HCT116 (cell line): ENCODE measurements at regions not wholly inside any gene's neighbourhood (a gene's known extent, or its start where the extent isn't known, plus 50 kb on each side); places are given as distances from the start of the nearest gene placed in this dataset.

Experiments
- CBX3 ChIP-seq: IDR thresholded peaks from 2 replicates; pipeline ENCODE4 v1.6.1; 2012; ENCODE audit warnings: low read depth
- CTCF ChIP-seq, 3 experiments: fragments of 200-600 bp in 1 of 3; sonication (generic) in 1 of 3; IDR thresholded peaks in 2 of 3; conservative IDR thresholded peaks in 1 of 3; 2 replicates each; pipeline ENCODE4 v1.5.1; 2012 to 2017; ENCODE audit warnings: low read depth in 2 of 3, low read length in 2 of 3, antibody characterized with exemption in 1 of 3, borderline replicate concordance in 1 of 3, control low read depth in 1 of 3, mild to moderate bottlenecking in 1 of 3, mixed read lengths in 1 of 3, mixed run types in 1 of 3, moderate library complexity in 1 of 3; ENCODE audit not compliant: insufficient read depth in 1 of 3
- MAX ChIP-seq: IDR thresholded peaks from 2 replicates; pipeline ENCODE4 v1.6.1; 2012
- POLR2A ChIP-seq: IDR thresholded peaks from 2 replicates; pipeline ENCODE4 v1.7.0; 2011; ENCODE audit warnings: borderline replicate concordance; ENCODE audit not compliant: insufficient read depth, insufficient read length; ENCODE audit errors: extremely low read depth
- POLR2AphosphoS5 ChIP-seq: IDR thresholded peaks from 2 replicates; pipeline ENCODE4 v1.6.1; 2011; ENCODE audit warnings: mild to moderate bottlenecking, low read depth, low read length, moderate library complexity
- SIN3A ChIP-seq: IDR thresholded peaks from 2 replicates; pipeline ENCODE4 v1.6.1; 2012; ENCODE audit warnings: low read depth
- TCF7L2 ChIP-seq: IDR thresholded peaks from 2 replicates; pipeline ENCODE4 v1.7.0; 2011; ENCODE audit warnings: borderline replicate concordance, inconsistent platforms; ENCODE audit not compliant: insufficient read depth, insufficient read length; ENCODE audit errors: extremely low read depth
- TF ChIP-seq, protein P1 (sequence below): IDR thresholded peaks from 2 replicates; pipeline ENCODE4 v1.6.1; 2011; ENCODE audit warnings: mild to moderate bottlenecking, low read length, moderate library complexity; ENCODE audit not compliant: insufficient replicate concordance; ENCODE audit errors: extremely low read depth

- TF ChIP-seq CTCF (IDR thresholded peaks at IDR 0.05 in 2 of 3, conservative IDR thresholded peaks at IDR 0.05 in 1 of 3; ENCODE audit: borderline replicate concordance in 1 of 3, insufficient read depth in 1 of 3, low read depth in 2 of 3, low read length in 2 of 3) = no peak
- no peak for TF ChIP-seq POLR2A
- TF ChIP-seq SIN3A = no peak
- TF ChIP-seq MAX = no peak
- no peak for TF ChIP-seq POLR2AphosphoS5
- TF ChIP-seq TCF7L2 = no peak
- no peak for TF ChIP-seq CBX3
- TF ChIP-seq, protein P1, sequence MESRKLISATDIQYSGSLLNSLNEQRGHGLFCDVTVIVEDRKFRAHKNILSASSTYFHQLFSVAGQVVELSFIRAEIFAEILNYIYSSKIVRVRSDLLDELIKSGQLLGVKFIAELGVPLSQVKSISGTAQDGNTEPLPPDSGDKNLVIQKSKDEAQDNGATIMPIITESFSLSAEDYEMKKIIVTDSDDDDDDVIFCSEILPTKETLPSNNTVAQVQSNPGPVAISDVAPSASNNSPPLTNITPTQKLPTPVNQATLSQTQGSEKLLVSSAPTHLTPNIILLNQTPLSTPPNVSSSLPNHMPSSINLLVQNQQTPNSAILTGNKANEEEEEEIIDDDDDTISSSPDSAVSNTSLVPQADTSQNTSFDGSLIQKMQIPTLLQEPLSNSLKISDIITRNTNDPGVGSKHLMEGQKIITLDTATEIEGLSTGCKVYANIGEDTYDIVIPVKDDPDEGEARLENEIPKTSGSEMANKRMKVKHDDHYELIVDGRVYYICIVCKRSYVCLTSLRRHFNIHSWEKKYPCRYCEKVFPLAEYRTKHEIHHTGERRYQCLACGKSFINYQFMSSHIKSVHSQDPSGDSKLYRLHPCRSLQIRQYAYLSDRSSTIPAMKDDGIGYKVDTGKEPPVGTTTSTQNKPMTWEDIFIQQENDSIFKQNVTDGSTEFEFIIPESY = no peak
Measured at GRCh38 chr1:96214982-96215381, 506.6 kb upstream of the PTBP2 start.
